Effector CD8-positive, alpha-beta T cell (primary cell): ENCODE measurements at regions not wholly inside any gene's neighbourhood (a gene's known extent, or its start where the extent isn't known, plus 50 kb on each side); places are given as distances from the start of the nearest gene placed in this dataset.
A peak's percentile ranks its signal among the peaks of the same experiment; 100 is the strongest.
"Not testable (repeated sequence)": the region's sequence is repeated elsewhere in the genome, so short reads cannot be mapped to it uniquely, and the experiment has no call there.

ENCODE experiments used
- DNase-seq: peaks from one replicate; lab custom pipeline; 2025; lab: John Stamatoyannopoulos, UW

GRCh38 chr6:27826612-27826985 lies 85.6 kb downstream of the OR2B2 start:
- not testable (repeated sequence) for DNase-seq

GRCh38 chr6:27825848-27826611 lies 86.2 kb downstream of the OR2B2 start:
- DNase-seq: not testable (repeated sequence)

DNA sequence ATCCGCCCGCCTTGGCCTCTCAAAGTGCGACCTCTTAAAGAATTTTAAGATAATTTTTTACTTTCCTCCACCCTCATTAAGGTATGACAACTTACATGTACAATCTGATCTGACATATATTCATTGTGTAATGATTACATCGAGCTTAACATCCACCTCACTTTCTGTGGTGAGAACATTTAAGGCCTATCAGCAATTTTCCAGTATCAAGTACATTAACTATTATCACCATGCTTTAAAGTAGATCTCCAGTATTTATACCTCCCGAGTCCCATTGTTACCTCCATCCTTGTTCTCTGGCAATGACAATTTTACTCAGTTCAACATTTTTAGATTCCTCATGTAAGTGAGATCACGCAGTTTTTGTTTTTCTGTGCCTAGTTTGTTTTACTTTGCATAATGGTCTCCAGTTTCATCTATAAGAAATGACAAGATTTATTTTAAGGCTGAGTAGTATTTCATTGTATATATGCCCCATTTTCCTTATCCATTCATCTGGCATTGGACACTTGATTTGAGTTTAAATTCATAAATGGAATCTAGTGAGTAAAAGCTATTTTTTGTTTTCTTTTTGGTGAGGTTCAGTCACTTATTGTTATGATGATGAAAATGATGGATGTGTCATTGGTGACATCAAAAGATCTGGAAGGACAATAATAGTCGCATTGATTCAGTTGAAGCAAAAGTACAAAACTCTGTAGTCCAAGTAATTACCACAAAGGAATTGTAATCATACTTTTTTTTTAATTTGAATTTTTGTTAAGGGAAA lies 87.0 kb downstream of the OR2B2 start:
- DNase-seq: no peak

- not testable (repeated sequence) for DNase-seq
Observed at GRCh38 chr6:27824211-27825024, 87.8 kb downstream of the OR2B2 start.

DNA sequence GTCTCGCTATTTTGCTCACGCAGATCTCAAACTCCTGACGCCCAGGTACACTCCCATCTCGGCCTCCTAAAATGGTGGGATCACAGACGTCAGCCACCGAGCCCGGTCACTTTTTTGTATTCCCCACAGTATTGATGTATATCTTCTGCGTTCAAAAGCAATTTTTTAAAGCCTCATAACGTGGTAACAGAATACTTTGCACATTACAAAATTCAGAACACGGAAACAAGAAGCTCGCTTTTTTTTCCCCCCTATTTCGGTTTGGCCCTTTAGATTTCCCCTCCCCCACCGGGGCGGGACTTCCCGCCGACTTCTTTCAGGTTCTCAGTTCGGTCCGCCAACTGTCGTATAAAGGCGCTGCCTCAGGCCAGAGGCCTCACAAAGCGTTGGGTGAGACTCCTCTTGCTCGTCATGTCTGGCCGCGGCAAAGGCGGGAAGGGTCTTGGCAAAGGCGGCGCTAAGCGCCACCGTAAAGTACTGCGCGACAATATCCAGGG lies 88.4 kb downstream of the OR2B2 start:
- DNase-seq: peak; percentile 44

DNA sequence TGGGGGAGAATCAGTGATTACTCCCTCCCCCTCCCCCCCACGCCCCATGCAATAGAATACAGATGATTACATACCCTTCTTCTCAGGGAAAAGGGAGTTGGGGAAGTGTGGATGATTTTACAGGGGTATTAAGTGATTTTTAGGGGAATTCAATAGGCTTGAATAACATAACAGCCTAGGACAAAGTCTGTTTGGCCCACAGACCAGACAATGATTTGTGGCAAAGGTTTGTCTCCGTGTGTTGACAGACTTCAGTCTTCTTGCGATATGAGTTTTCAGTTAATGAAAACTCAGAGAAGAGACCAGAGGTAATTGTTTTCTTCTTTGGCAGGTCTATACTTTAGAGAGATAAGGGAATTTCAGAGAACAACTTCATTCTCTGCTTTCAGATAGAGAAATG lies 95.3 kb downstream of the OR2B2 start:
- no peak for DNase-seq

DNA sequence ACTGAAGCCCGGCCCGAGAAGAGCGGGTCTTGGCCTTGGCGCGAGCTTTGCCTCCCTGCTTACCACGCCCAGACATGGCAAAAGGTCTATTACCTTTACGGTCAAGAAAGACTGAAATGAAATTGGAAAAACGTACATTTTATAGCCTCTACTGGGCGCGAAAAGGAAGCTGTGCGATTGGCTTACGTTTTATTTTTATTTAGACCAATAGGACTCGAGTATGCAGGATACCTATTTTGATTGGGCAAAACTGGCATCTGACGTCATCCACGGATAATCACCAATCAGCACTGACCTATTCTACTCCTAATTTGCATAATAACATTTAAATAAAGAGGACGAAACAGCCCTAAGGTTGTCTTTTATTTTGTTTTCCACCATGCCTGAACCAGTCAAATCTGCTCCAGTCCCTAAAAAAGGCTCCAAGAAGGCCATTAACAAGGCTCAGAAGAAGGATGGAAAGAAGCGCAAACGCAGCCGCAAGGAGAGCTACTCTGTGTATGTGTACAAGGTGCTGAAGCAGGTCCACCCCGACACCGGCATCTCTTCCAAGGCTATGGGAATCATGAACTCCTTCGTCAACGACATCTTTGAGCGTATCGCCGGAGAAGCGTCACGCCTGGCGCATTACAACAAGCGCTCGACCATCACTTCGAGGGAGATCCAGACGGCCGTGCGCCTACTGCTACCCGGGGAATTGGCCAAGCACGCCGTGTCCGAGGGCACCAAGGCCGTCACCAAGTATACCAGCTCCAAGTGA lies 97.4 kb downstream of the OR2B2 start:
- peak; percentile 58 for DNase-seq

DNA sequence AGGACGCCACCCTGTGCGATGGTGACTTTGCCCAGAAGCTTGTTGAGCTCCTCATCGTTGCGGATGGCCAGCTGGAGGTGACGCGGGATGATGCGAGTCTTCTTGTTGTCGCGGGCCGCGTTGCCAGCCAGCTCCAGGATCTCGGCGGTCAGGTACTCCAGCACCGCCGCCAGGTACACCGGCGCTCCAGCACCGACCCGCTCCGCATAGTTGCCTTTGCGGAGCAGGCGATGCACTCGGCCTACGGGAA lies 97.9 kb downstream of the OR2B2 start:
- DNase-seq: not testable (repeated sequence)

- no peak for DNase-seq
Observed at GRCh38 chr6:27812805-27813492, 99.2 kb downstream of the OR2B2 start.

DNA sequence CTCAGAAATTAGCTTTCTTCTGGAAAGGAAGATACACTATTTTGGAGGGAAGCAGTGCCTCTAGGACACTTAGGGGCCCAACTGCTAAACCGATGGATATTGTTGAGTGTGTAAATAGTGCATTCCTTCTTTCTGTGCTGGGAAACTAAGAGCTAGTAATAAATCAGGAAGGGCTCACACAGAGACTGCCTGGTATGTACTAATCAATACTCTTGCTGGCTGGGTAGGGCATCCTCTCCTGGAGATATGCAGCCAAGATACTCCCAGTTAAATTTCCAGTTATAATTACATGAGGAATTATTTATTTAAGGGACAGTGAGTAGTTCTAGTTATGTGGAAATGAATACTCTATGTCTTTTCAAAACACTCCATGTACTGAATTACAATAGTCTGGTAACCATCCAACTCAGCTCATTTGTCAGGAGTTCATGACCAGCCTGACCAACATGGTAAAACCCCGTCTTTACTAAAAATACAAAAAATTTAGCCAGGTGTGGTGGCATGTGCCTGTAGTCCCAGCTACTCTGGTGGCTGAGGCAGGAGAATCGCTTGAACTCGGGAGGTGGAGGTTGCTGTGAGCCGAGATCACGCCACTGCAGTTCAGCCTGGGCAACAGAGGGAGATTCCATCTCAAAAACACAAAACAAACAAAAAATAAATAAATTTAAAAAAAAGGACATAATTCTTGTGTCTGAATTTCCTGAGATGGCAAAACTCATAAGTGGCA lies 100.0 kb downstream of the OR2B2 start:
- no peak for DNase-seq

DNA sequence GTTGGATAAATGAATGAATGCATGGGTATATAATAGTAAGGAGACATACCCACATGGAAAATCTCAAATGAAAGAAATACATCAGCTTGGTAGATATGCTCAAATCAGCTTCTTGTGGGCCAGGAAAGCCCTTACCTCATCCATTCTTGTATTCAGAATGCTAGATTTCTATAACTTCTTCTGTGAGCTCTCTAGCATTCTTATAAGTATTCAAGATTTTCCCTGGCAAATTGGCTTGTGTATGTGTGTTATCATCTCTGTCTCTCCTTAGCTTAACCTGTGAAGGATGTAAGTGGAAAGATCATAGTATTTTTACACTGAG lies 100.8 kb downstream of the OR2B2 start:
- no peak for DNase-seq

DNA sequence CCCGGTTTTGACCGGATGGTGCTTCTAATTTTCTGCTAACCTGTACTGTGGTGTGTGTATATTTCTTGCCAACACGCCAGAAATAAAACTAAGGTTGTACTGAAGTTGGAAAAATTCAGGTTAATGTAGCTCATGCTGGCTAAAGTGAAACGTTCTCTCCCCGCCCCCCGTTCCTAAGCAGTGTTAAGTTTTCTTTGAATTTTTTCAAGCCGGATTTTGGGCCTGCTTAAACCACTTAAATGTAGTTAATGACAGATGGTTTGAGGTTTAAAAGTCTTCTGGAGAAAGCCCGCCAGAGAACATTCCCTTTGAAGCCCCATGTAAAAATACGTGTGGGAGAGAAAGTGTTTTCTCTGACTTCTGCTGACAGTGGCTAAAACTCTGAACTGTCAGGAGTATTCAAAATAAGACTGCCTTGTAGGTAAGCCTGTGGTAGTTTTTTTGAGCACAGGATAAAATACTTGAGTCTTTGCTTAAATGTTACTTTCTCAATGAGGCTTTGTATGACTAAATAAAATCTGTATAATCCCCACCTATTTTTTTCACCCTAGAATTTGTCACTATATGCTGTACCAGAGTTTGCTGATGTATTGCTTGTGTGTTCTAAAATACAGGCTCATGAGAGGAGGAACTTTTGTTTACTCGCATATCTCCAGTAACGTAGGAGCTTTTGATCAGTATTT lies 101.3 kb downstream of the OR2B2 start:
- no peak for DNase-seq

DNA sequence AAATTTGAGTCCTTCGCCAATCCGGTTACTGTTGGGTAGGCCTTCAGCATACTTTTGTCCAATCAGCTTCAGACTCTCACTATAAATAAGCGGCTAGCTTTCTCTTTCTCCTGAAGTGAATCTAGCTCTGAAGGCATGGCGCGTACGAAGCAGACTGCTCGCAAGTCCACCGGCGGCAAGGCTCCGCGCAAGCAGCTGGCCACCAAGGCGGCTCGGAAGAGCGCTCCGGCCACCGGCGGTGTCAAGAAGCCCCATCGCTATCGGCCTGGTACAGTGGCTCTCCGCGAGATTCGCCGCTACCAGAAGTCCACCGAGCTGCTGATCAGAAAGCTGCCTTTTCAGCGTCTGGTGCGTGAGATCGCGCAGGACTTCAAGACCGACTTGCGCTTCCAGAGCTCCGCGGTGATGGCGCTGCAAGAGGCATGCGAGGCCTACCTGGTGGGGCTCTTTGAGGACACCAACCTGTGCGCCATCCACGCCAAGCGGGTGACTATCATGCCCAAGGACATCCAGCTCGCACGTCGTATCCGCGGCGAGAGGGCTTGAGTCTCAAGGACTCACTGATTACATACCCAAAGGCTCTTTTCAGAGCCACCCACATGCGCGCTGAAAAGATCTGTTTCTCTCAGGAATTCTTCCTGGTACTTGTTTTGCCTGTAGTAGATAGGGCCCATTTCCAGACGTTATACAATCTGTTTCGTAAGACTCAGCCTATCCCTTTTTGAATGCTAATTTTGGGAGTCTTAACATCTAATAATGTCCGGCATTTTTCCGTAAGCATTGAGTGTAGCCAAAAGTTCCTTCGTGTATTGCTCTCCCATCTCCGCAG lies 102.0 kb downstream of the OR2B2 start:
- peak; percentile 60 for DNase-seq

DNA sequence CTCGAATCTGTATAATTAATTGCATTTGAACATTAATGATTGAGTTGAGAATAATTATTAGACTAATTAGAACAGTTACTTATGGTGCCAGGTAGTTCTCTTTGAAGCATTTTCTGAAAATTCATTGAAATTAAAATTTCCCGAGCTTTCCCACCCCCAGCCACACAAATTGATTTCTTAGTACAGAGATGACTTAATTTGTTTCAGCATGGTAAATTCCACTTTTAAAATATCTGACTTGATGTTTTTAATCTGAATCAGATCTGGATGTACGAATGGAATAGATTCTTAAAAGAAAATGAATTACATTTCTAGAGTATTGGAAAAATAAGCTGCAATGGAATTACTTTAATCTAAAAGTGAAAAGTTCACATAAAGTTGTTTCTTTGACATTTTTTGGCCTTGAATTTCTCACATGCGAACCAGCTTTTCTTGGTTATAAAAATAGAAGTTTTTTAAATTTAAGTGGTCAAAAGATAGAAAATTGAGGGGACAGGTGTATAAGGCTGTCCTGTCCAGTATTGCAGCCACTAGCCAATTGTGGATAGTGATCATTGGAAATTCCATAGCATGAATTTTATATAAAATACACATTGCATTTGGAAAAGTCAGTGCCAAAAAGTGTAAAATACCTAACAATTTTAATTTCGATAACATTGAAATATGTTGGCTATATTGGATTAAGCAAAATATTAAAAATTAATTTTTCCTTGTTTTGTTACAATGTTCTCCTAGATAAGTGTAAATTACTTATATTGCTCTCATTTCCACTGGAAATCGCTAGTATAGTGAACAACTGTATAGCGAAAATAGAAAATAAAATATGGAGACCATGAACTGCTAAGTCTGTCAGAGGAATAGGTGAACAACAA lies 102.9 kb downstream of the OR2B2 start:
- no peak for DNase-seq

DNA sequence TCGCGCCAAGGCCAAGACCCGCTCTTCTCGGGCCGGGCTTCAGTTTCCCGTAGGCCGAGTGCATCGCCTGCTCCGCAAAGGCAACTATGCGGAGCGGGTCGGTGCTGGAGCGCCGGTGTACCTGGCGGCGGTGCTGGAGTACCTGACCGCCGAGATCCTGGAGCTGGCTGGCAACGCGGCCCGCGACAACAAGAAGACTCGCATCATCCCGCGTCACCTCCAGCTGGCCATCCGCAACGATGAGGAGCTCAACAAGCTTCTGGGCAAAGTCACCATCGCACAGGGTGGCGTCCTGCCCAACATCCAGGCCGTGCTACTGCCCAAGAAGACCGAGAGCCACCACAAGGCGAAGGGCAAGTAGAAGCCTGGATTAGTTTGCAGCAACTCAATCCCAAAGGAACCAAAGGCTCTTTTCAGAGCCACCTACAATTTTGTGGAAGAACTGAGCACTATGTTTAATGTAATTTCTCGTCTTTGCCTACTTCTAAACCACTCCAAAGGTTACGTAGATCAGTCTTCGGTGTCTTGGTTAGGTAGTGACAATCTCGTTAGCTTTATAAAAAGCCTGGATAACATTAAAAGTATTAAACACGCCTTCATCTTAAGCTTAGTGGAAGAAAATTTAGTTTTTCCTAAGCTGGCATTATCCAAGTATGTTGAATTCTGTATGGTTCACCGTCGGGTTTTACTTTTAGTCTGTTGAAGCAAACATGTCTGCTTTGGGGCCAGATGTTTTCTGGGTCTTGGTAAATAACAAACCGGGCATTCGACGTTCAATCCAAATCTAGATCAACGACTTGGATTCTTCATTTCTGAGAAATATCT lies 103.7 kb downstream of the OR2B2 start:
- DNase-seq: not testable (repeated sequence)

GRCh38 chr6:27807441-27808241 lies 104.6 kb downstream of the OR2B2 start:
- peak; percentile 51 for DNase-seq
